ENCODE measurements at regions not wholly inside any gene's neighbourhood (a gene's known extent, or its start where the extent isn't known, plus 50 kb on each side); places are given as distances from the start of the nearest gene placed in this dataset.

DNA sequence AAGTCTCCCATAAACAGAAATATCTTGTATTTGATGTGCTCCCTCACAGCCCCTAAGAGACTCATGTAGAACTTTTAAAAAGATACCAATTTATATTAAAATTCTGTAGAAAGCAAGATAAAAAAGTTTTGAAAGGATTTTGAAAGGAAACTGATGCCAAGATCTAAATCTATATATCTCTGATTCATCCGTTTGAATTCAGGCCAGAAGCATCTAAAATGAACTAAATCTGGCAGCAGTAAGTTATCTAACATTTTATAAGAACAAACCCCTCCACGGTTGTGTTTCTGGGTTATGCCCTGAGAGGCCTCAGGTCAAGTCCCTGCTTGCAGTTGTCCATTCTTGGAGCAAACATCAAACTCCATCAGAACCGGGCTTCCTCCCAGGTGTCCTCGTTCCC lies 165.8 kb downstream of the FBXO15 start:
- no peaks in the 10 kb centered on the region for H3K36me3 ChIP-seq (replicated peaks; ENCODE audit: control insufficient read depth, insufficient read depth, low read length)
- no peak for DNase-seq
- H3K27me3 ChIP-seq (ENCODE audit: control insufficient read depth, insufficient read depth, low read length), result no peaks in the 10 kb centered on the region
- no peak overlapping the region for H3K4me3 ChIP-seq (ENCODE audit: insufficient read depth, low read depth, low read length)

- DNase-seq, result peak; percentile 57
Observed at GRCh38 chr18:73980289-73980979, 167.2 kb downstream of the FBXO15 start.

GRCh38 chr18:73979742-73980141 lies 167.9 kb downstream of the FBXO15 start:
- H3K4me3 ChIP-seq (ENCODE audit: insufficient read depth, low read depth, low read length), result no peak overlapping the region
- no peaks in the 10 kb centered on the region for H3K36me3 ChIP-seq (replicated peaks; ENCODE audit: control insufficient read depth, insufficient read depth, low read length)
- no peak for DNase-seq
- H3K27me3 ChIP-seq (ENCODE audit: control insufficient read depth, insufficient read depth, low read length), result no peaks in the 10 kb centered on the region

More at GRCh38 chr18:73980289-73980979, 167.2 kb downstream of the FBXO15 start:
- no peaks in the 10 kb centered on the region for H3K27me3 ChIP-seq (ENCODE audit: control insufficient read depth, insufficient read depth, low read length)
- H3K36me3 ChIP-seq (replicated peaks; ENCODE audit: control insufficient read depth, insufficient read depth, low read length), result no peaks in the 10 kb centered on the region
- H3K4me3 ChIP-seq (ENCODE audit: insufficient read depth, low read depth, low read length), result no peak overlapping the region

DNA sequence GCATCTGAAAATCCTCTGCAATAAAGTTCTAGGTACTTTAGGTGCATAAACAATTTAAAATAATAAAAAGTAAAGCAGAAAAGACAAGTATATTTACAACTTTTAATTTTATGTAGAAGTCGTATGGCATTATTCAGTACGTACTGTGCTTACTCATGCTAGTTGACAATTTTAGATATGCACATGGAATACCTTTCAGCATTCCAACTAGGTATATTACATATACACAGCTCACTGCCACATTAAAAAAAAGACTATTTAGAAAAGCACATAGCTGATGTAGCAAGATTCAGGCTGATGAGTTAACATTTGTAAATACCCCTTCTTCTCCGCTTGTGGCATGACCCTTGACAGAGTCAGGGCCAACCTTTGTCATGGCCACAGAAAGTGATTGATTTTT lies 171.2 kb downstream of the FBXO15 start:
- Histone ChIP-seq H3K36me3 (replicated peaks; ENCODE audit: control insufficient read depth, insufficient read depth, low read length) (no peaks in the 10 kb centered on the region), H3K4me3 (ENCODE audit: insufficient read depth, low read depth, low read length) (no peak overlapping the region), H3K27me3 (ENCODE audit: control insufficient read depth, insufficient read depth, low read length) (no peaks in the 10 kb centered on the region)
- DNase-seq, result no peak

GRCh38 chr18:73975266-73975665 lies 172.4 kb downstream of the FBXO15 start:
- no peak for DNase-seq
- H3K4me3 ChIP-seq (ENCODE audit: insufficient read depth, low read depth, low read length), result no peak overlapping the region

DNA sequence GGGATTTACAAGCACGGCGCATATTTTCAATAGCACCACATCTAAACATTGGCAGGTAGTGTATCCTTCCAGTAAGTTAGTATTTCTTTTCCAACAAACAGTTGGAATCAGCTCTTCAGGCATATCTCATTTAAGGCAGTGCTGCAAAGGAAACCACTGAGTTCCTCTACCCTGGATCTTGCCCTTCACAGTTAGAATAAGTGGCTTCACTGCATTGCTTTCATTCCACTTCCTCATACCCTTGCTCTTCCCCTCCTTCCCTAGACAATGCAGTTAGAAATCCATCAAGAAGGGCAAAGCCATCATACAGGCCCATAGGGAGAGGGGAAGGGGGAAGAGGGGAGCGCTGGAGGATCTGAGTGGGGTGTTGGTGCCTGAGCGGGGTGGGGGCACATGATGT lies 173.7 kb downstream of the FBXO15 start:
- Histone ChIP-seq H3K27me3 (ENCODE audit: control insufficient read depth, insufficient read depth, low read length) (no peaks in the 10 kb centered on the region), H3K36me3 (replicated peaks; ENCODE audit: control insufficient read depth, insufficient read depth, low read length) (no peaks in the 10 kb centered on the region), H3K4me3 (ENCODE audit: insufficient read depth, low read depth, low read length) (no peak overlapping the region)
- DNase-seq, result no peak

More at GRCh38 chr18:73975266-73975665, 172.4 kb downstream of the FBXO15 start:
- Histone ChIP-seq H3K36me3 (replicated peaks; ENCODE audit: control insufficient read depth, insufficient read depth, low read length) (no peaks in the 10 kb centered on the region), H3K27me3 (ENCODE audit: control insufficient read depth, insufficient read depth, low read length) (no peaks in the 10 kb centered on the region)

- Histone ChIP-seq H3K36me3 (replicated peaks; ENCODE audit: control insufficient read depth, insufficient read depth, low read length) (no peaks in the 10 kb centered on the region), H3K4me3 (ENCODE audit: insufficient read depth, low read depth, low read length) (no peak overlapping the region), H3K27me3 (ENCODE audit: control insufficient read depth, insufficient read depth, low read length) (no peaks in the 10 kb centered on the region)
- no peak for DNase-seq
Observed at GRCh38 chr18:73966954-73967353, 180.7 kb downstream of the FBXO15 start.

- no peak for DNase-seq
- H3K27me3 ChIP-seq (ENCODE audit: control insufficient read depth, insufficient read depth, low read length), result no peaks in the 10 kb centered on the region
- H3K36me3 ChIP-seq (replicated peaks; ENCODE audit: control insufficient read depth, insufficient read depth, low read length), result no peaks in the 10 kb centered on the region
- H3K4me3 ChIP-seq (ENCODE audit: insufficient read depth, low read depth, low read length), result no peak overlapping the region
Observed at GRCh38 chr18:73962256-73962655, 185.4 kb downstream of the FBXO15 start.

DNA sequence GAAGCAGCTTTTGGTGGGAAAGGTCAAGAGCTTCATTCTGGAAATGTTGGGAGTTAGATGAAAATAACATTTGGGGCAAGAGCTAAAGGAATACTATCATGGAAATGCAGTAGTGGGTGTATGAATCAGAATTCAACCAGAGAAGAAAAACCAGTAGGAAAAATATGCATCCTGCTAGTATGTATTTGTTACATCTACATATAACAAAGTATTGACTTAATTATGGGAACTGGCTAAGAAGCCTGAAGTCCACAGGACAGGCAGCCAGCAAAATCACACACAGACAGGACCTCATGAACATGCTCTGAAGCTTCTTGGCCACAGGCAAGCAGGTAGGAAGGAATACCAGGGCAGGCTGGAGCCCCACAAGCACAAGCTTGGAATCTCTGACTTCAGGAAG lies 185.8 kb downstream of the FBXO15 start:
- H3K27me3 ChIP-seq (ENCODE audit: control insufficient read depth, insufficient read depth, low read length), result no peaks in the 10 kb centered on the region
- H3K4me3 ChIP-seq (ENCODE audit: insufficient read depth, low read depth, low read length), result no peak overlapping the region
- DNase-seq, result no peak
- no peaks in the 10 kb centered on the region for H3K36me3 ChIP-seq (replicated peaks; ENCODE audit: control insufficient read depth, insufficient read depth, low read length)

- Histone ChIP-seq H3K36me3 (replicated peaks; ENCODE audit: control insufficient read depth, insufficient read depth, low read length) (no peaks in the 10 kb centered on the region), H3K4me3 (ENCODE audit: insufficient read depth, low read depth, low read length) (no peak overlapping the region), H3K27me3 (ENCODE audit: control insufficient read depth, insufficient read depth, low read length) (no peaks in the 10 kb centered on the region)
- DNase-seq, result no peak
Observed at GRCh38 chr18:73959352-73959751, 188.3 kb downstream of the FBXO15 start.

GRCh38 chr18:73954268-73954667 lies 193.4 kb downstream of the FBXO15 start:
- H3K27me3 ChIP-seq (ENCODE audit: control insufficient read depth, insufficient read depth, low read length), result no peaks in the 10 kb centered on the region
- DNase-seq, result no peak
- no peak overlapping the region for H3K4me3 ChIP-seq (ENCODE audit: insufficient read depth, low read depth, low read length)
- no peaks in the 10 kb centered on the region for H3K36me3 ChIP-seq (replicated peaks; ENCODE audit: control insufficient read depth, insufficient read depth, low read length)

- no peak overlapping the region for H3K4me3 ChIP-seq (ENCODE audit: insufficient read depth, low read depth, low read length)
- DNase-seq, result no peak
- no peaks in the 10 kb centered on the region for H3K27me3 ChIP-seq (ENCODE audit: control insufficient read depth, insufficient read depth, low read length)
- H3K36me3 ChIP-seq (replicated peaks; ENCODE audit: control insufficient read depth, insufficient read depth, low read length), result no peaks in the 10 kb centered on the region
Observed at GRCh38 chr18:73952296-73952946, 195.2 kb downstream of the FBXO15 start.

DNA sequence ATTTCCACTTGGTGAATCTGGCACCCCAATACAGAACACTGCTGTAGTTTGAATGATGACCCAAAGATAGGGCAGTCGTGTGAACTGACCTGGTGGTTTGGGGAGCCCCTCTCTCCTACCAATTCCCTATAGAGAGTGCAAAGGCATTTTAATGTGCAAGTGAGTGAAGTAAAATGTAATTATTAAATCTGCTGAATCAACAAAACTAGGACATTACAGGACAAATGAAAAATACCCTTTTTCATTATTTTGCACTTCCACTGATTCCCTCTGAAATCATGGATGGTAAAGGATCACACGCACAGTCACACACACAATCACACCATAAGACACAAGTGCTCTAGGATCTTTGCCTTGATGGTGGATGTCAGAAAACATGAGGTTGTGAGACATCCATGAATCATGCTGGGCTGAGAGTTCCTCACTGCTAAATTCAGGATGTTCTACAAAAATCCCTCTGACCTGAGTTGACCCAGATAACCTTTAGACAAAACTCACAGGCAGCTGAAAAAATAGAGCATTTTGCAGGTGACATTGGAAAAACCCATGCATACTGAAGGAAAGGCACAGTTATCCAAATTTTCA lies 197.4 kb downstream of the FBXO15 start:
- no peaks in the 10 kb centered on the region for H3K27me3 ChIP-seq (ENCODE audit: control insufficient read depth, insufficient read depth, low read length)

GRCh38 chr18:73948497-73948896 lies 199.1 kb downstream of the FBXO15 start:
- Histone ChIP-seq H3K36me3 (replicated peaks; ENCODE audit: control insufficient read depth, insufficient read depth, low read length) (no peaks in the 10 kb centered on the region), H3K27me3 (ENCODE audit: control insufficient read depth, insufficient read depth, low read length) (no peaks in the 10 kb centered on the region)
- no peak for DNase-seq

More for the DNA sequence above, 197.4 kb downstream of the FBXO15 start:
- no peak for DNase-seq
- Histone ChIP-seq H3K4me3 (ENCODE audit: insufficient read depth, low read depth, low read length) (no peak overlapping the region), H3K36me3 (replicated peaks; ENCODE audit: control insufficient read depth, insufficient read depth, low read length) (no peaks in the 10 kb centered on the region)

GRCh38 chr18:73948084-73948483 lies 199.6 kb downstream of the FBXO15 start:
- no peak for DNase-seq
- Histone ChIP-seq H3K36me3 (replicated peaks; ENCODE audit: control insufficient read depth, insufficient read depth, low read length) (no peaks in the 10 kb centered on the region), H3K27me3 (ENCODE audit: control insufficient read depth, insufficient read depth, low read length) (no peaks in the 10 kb centered on the region), H3K4me3 (ENCODE audit: insufficient read depth, low read depth, low read length) (no peak overlapping the region)

More at GRCh38 chr18:73948497-73948896, 199.1 kb downstream of the FBXO15 start:
- H3K4me3 ChIP-seq (ENCODE audit: insufficient read depth, low read depth, low read length), result no peak overlapping the region
